PC-3 (cell line): ENCODE measurements at regions not wholly inside any gene's neighbourhood (a gene's known extent, or its start where the extent isn't known, plus 50 kb on each side); places are given as distances from the start of the nearest gene placed in this dataset.

Source experiments
- CTCF ChIP-seq: fragments of 300-600 bp; sonication (generic); conservative IDR thresholded peaks from 2 replicates; pipeline ENCODE4 v1.5.1; 2017; ENCODE audit warnings: antibody characterized with exemption, low read depth, mild to moderate bottlenecking, low read length
- EZH2 ChIP-seq: fragments of 300-600 bp; sonication (generic); IDR thresholded peaks from one replicate; pipeline ENCODE4 v1.6.1; 2017; ENCODE audit warnings: antibody characterized with exemption, mild to moderate bottlenecking, low read length; ENCODE audit not compliant: unreplicated experiment
- EZH2phosphoT487 ChIP-seq: fragments of 300-600 bp; sonication (generic); IDR thresholded peaks from 2 replicates; pipeline ENCODE4 v1.6.1; 2018; ENCODE audit warnings: mild to moderate bottlenecking, antibody characterized with exemption, low read length, borderline replicate concordance

GRCh38 chr1:76759171-76759860, 108.0 kb upstream of the ST6GALNAC5 start:
- TF ChIP-seq CTCF (no peak), EZH2 (no peak), EZH2phosphoT487 (no peak)
